HCT116 (cell line): ENCODE measurements at regions not wholly inside any gene's neighbourhood (a gene's known extent, or its start where the extent isn't known, plus 50 kb on each side); places are given as distances from the start of the nearest gene placed in this dataset.

ENCODE experiments used
- ATAC-seq: fragments of 200-7000 bp; cut with Tn5 transposase; 2 replicates; pipeline ENCODE4 v1.9.1; 2020; ENCODE audit warnings: mild to moderate bottlenecking, moderate library complexity
- BruUV-seq: library from RNA; stranded (reverse); fragments of 400-500 nt; replicated peaks from 2 replicates; lab custom pipeline; 2021; lab: Mats Ljungman, UMichigan
- CTCF ChIA-PET: fragments of 300-600 bp; sonication (Branson Sonifier 250); formaldehyde crosslinking; loops from one replicate; lab custom pipeline; 2021; ENCODE audit warnings: antibody characterized with exemption; lab: Charles Lee
- POLR2A ChIA-PET: fragments of 300-600, 350-600 bp; sonication (Branson Sonifier 250); formaldehyde crosslinking; loops from one replicate; lab custom pipeline; 2021; ENCODE audit warnings: antibody characterized with exemption; lab: Charles Lee
- RAD21 ChIA-PET, 2 experiments: fragments of 300-600 bp; sonication (Branson Sonifier 250); formaldehyde crosslinking; loops; one replicate each; lab custom pipeline; 2023; ENCODE audit warnings: low total read pairs in 2 of 2; ENCODE audit not compliant: uncharacterized antibody in 2 of 2, unreplicated experiment in 2 of 2, low non-redundant PET in 1 of 2; lab: Charles Lee
- DNase-seq: peaks from one replicate; pipeline ENCODE4 v3.0.0-alpha.2; 2010; ENCODE audit warnings: low read depth, low spot score
- H2AFZ ChIP-seq: fragments of 200-600 bp; shearing (Covaris generic), sonication (generic); 2 replicates; pipeline ENCODE4 v1.6.1; 2017; ENCODE audit warnings: low read depth, mixed run types, mixed read lengths, antibody characterized with exemption, low read length; ENCODE audit not compliant: poor library complexity, severe bottlenecking
- H3K27ac ChIP-seq: 2 replicates; pipeline ENCODE4 v1.5.1; 2012; ENCODE audit warnings: low read depth, low read length
- H3K27me3 ChIP-seq: fragments of 200-600 bp; sonication (generic); 2 replicates; pipeline ENCODE4 v1.6.1; 2016; ENCODE audit warnings: mixed run types, low read length, mixed read lengths; ENCODE audit not compliant: insufficient read depth
- H3K36me3 ChIP-seq, 2 experiments: fragments of 200-500 bp in 1 of 2; fragments of 200-600 bp in 1 of 2; sonication (Bioruptor generic) in 1 of 2; sonication (generic) in 1 of 2; 2 replicates each; pipeline versions ENCODE4 v1.5.1 to v1.6.1; 2014 to 2016; ENCODE audit warnings: low read length in 2 of 2, inconsistent platforms in 1 of 2, mixed read lengths in 1 of 2, mixed run types in 1 of 2; ENCODE audit not compliant: insufficient read depth in 2 of 2, control insufficient read depth in 1 of 2
- H3K4me1 ChIP-seq, 2 experiments: fragments of 200-600 bp in 1 of 2; sonication (generic) in 1 of 2; 2 replicates each; pipeline versions ENCODE4 v1.5.1 to v1.6.1; 2012 to 2017; ENCODE audit warnings: low read length in 2 of 2, inconsistent platforms in 1 of 2, mild to moderate bottlenecking in 1 of 2, mixed read lengths in 1 of 2, mixed run types in 1 of 2, moderate library complexity in 1 of 2; ENCODE audit not compliant: insufficient read depth in 2 of 2, control insufficient read depth in 1 of 2
- H3K4me2 ChIP-seq: fragments of 200-600 bp; sonication (generic); 2 replicates; pipeline ENCODE4 v1.6.1; 2017; ENCODE audit warnings: mixed run types, low read length, mixed read lengths
- H3K4me3 ChIP-seq, 2 experiments: fragments of 200-600 bp in 1 of 2; sonication (generic) in 1 of 2; replicated peaks in 1 of 2; 2 replicates each; pipeline ENCODE4 v1.5.1; 2011 to 2016; ENCODE audit warnings: low read length in 2 of 2, control low read depth in 1 of 2, low read depth in 1 of 2, mild to moderate bottlenecking in 1 of 2, mixed read lengths in 1 of 2, mixed run types in 1 of 2
- H3K79me2 ChIP-seq: fragments of 200-600 bp; sonication (generic); 2 replicates; pipeline ENCODE4 v1.6.1; 2017; ENCODE audit warnings: mild to moderate bottlenecking, mixed run types, low read length, moderate library complexity, mixed read lengths; ENCODE audit not compliant: insufficient read depth
- H3K9ac ChIP-seq: fragments of 200-600 bp; sonication (generic); 2 replicates; pipeline ENCODE4 v1.6.1; 2016; ENCODE audit warnings: low read length, mixed read lengths
- H3K9me2 ChIP-seq: fragments of 200-600 bp; sonication (generic), shearing (Covaris generic); 2 replicates; pipeline ENCODE4 v1.6.1; 2017; ENCODE audit warnings: mixed run types, mild to moderate bottlenecking, moderate library complexity; ENCODE audit not compliant: insufficient read depth
- H3K9me3 ChIP-seq, 2 experiments: fragments of 200-500 bp in 1 of 2; fragments of 200-600 bp in 1 of 2; sonication (Bioruptor generic) in 1 of 2; sonication (generic) in 1 of 2; 2 replicates each; pipeline ENCODE4 v1.6.1; 2014 to 2017; ENCODE audit warnings: low read length in 2 of 2, mixed read lengths in 2 of 2, inconsistent platforms in 1 of 2, low read depth in 1 of 2, mild to moderate bottlenecking in 1 of 2, mixed run types in 1 of 2, moderate library complexity in 1 of 2; ENCODE audit not compliant: control insufficient read depth in 1 of 2, insufficient read depth in 1 of 2
- H4K20me1 ChIP-seq: fragments of 200-600 bp; sonication (generic), shearing (Covaris generic); 2 replicates; pipeline ENCODE4 v1.6.1; 2017; ENCODE audit warnings: mixed run types, mild to moderate bottlenecking, moderate library complexity; ENCODE audit not compliant: insufficient read depth
- CEBPB ChIP-seq: IDR thresholded peaks from 2 replicates; pipeline ENCODE4 v1.6.1; 2012; ENCODE audit warnings: low read depth
- ELF1 ChIP-seq: IDR thresholded peaks from 2 replicates; pipeline ENCODE4 v1.6.1; 2012; ENCODE audit warnings: low read depth, borderline replicate concordance
- EZH2 ChIP-seq: fragments of 200-600 bp; sonication (generic); IDR thresholded peaks from 2 replicates; pipeline ENCODE4 v1.6.1; 2017; ENCODE audit warnings: antibody characterized with exemption, mixed run types
- EZH2phosphoT487 ChIP-seq: fragments of 200-600 bp; IDR thresholded peaks from 2 replicates; pipeline ENCODE4 v1.6.1; 2018; ENCODE audit warnings: antibody characterized with exemption, borderline replicate concordance
- FOSL1 ChIP-seq: IDR thresholded peaks from 2 replicates; pipeline ENCODE4 v1.6.1; 2012; ENCODE audit warnings: low read depth
- JUND ChIP-seq: IDR thresholded peaks from 2 replicates; pipeline ENCODE4 v1.6.1; 2012
- POLR2A ChIP-seq: IDR thresholded peaks from 2 replicates; pipeline ENCODE4 v1.7.0; 2011; ENCODE audit warnings: borderline replicate concordance; ENCODE audit not compliant: insufficient read depth, insufficient read length; ENCODE audit errors: extremely low read depth
- RAD21 ChIP-seq: IDR thresholded peaks from 2 replicates; pipeline ENCODE4 v1.6.1; 2012; ENCODE audit warnings: low read depth, mild to moderate bottlenecking
- SIN3A ChIP-seq: IDR thresholded peaks from 2 replicates; pipeline ENCODE4 v1.6.1; 2012; ENCODE audit warnings: low read depth
- SRF ChIP-seq: IDR thresholded peaks from 2 replicates; pipeline ENCODE4 v1.6.1; 2012; ENCODE audit warnings: low read depth
- YY1 ChIP-seq: IDR thresholded peaks from 2 replicates; pipeline ENCODE4 v1.6.1; 2011; ENCODE audit warnings: low read length, low read depth, moderate library complexity, mild to moderate bottlenecking; ENCODE audit not compliant: insufficient replicate concordance; ENCODE audit errors: extremely low read depth
- ZFX ChIP-seq: fragments of 450-650 bp; IDR thresholded peaks from 2 replicates; pipeline ENCODE4 v1.6.1; 2017
- ZNF274 ChIP-seq: fragments of 200-500 bp; sonication (Bioruptor generic); IDR thresholded peaks from 2 replicates; pipeline ENCODE4 v1.6.1; 2014; ENCODE audit warnings: mild to moderate bottlenecking, low read depth, low read length, inconsistent platforms
- intact Hi-C: fragments of 100-400 bp; cut with micrococcal nuclease; formaldehyde crosslinking; loops from 2 replicates; pipeline ENCODE4 v1.10.0; 2022
- TF ChIP-seq, protein P1 (sequence below), 3 experiments: fragments of 200-600 bp in 1 of 3; sonication (generic) in 1 of 3; IDR thresholded peaks in 2 of 3; conservative IDR thresholded peaks in 1 of 3; 2 replicates each; pipeline ENCODE4 v1.5.1; 2012 to 2017; ENCODE audit warnings: low read depth in 2 of 3, low read length in 2 of 3, antibody characterized with exemption in 1 of 3, borderline replicate concordance in 1 of 3, control low read depth in 1 of 3, mild to moderate bottlenecking in 1 of 3, mixed read lengths in 1 of 3, mixed run types in 1 of 3, moderate library complexity in 1 of 3; ENCODE audit not compliant: insufficient read depth in 1 of 3
- TF ChIP-seq, protein P2 (sequence below): IDR thresholded peaks from 2 replicates; pipeline ENCODE4 v1.6.1; 2012

GRCh38 chr5:116681334-116682013 lies 106.9 kb upstream of the SEMA6A start (continued):
- TF ChIP-seq, protein P1, sequence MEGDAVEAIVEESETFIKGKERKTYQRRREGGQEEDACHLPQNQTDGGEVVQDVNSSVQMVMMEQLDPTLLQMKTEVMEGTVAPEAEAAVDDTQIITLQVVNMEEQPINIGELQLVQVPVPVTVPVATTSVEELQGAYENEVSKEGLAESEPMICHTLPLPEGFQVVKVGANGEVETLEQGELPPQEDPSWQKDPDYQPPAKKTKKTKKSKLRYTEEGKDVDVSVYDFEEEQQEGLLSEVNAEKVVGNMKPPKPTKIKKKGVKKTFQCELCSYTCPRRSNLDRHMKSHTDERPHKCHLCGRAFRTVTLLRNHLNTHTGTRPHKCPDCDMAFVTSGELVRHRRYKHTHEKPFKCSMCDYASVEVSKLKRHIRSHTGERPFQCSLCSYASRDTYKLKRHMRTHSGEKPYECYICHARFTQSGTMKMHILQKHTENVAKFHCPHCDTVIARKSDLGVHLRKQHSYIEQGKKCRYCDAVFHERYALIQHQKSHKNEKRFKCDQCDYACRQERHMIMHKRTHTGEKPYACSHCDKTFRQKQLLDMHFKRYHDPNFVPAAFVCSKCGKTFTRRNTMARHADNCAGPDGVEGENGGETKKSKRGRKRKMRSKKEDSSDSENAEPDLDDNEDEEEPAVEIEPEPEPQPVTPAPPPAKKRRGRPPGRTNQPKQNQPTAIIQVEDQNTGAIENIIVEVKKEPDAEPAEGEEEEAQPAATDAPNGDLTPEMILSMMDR (IDR thresholded peaks at IDR 0.05 in 2 of 3, conservative IDR thresholded peaks at IDR 0.05 in 1 of 3; ENCODE audit: borderline replicate concordance in 1 of 3, insufficient read depth in 1 of 3, low read depth in 2 of 3, low read length in 2 of 3): no peak

- intact Hi-C loops: no loop called here
- Histone ChIP-seq H3K4me1 (no peaks in the 10 kb centered on the region), H3K36me3 (no peaks in the 10 kb centered on the region), H2AFZ (no peak overlapping the region), H3K27ac (no peak overlapping the region), H3K9ac (no peak overlapping the region), H4K20me1 (no peaks in the 10 kb centered on the region), H3K4me3 (no peak overlapping the region), H3K27me3 (no peaks in the 10 kb centered on the region), H3K79me2 (no peaks in the 10 kb centered on the region), H3K9me2 (no peaks in the 10 kb centered on the region), H3K9me3 (no peaks in the 10 kb centered on the region), H3K4me2 (no peak overlapping the region)
- ChIA-PET CTCF (no interaction called here), RAD21 (no interaction called here), POLR2A (no interaction called here)
- ATAC-seq (no peak), DNase-seq (no peak)
- no TSS peak for BruUV-seq
- TF ChIP-seq JUND (no peak), CEBPB (no peak), ELF1 (no peak), SIN3A (no peak), ZFX (no peak), POLR2A (no peak), FOSL1 (no peak), YY1 (no peak), EZH2phosphoT487 (no peak), RAD21 (no peak), SRF (no peak), EZH2 (no peak), ZNF274 (no peak)
- TF ChIP-seq, protein P1 (IDR thresholded peaks at IDR 0.05 in 2 of 3, conservative IDR thresholded peaks at IDR 0.05 in 1 of 3; ENCODE audit: borderline replicate concordance in 1 of 3, insufficient read depth in 1 of 3, low read depth in 2 of 3, low read length in 2 of 3): no peak
- TF ChIP-seq, protein P2, sequence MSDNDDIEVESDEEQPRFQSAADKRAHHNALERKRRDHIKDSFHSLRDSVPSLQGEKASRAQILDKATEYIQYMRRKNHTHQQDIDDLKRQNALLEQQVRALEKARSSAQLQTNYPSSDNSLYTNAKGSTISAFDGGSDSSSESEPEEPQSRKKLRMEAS: no peak
These were observed 100.9 kb upstream of the SEMA6A start for GRCh38 chr5:116675626-116675910.
